ENCODE measurements at regions not wholly inside any gene's neighbourhood (a gene's known extent, or its start where the extent isn't known, plus 50 kb on each side); places are given as distances from the start of the nearest gene placed in this dataset.

GRCh38 chr9:26725573-26725972 lies 167.0 kb downstream of the CAAP1 start:
- Mint-ChIP-seq H3K27me3 (ENCODE audit: unreplicated experiment) (peaks cover 52% of the 10 kb centered on the region), H3K4me1 (ENCODE audit: unreplicated experiment) (peaks cover 8% of the 10 kb centered on the region), H3K27ac (ENCODE audit: unreplicated experiment) (no peak overlapping the region), H3K4me3 (ENCODE audit: unreplicated experiment) (no peak overlapping the region), H3K36me3 (ENCODE audit: unreplicated experiment) (no peaks in the 10 kb centered on the region), H3K9me3 (ENCODE audit: unreplicated experiment) (no peaks in the 10 kb centered on the region)
- no peak for DNase-seq (ENCODE audit: extremely low spot score, unreplicated experiment)
- no peak for TF ChIP-seq CTCF (IDR thresholded peaks at IDR 0.05)

- peak; percentile 80 for DNase-seq (ENCODE audit: extremely low spot score, unreplicated experiment)
- H3K27me3 Mint-ChIP-seq (ENCODE audit: unreplicated experiment) = peaks cover 64% of the 10 kb centered on the region
- no peaks in the 10 kb centered on the region for H3K9me3 Mint-ChIP-seq (ENCODE audit: unreplicated experiment)
- peaks cover 8% of the 10 kb centered on the region for H3K4me1 Mint-ChIP-seq (ENCODE audit: unreplicated experiment)
- no peak overlapping the region for H3K27ac Mint-ChIP-seq (ENCODE audit: unreplicated experiment)
- no peaks in the 10 kb centered on the region for H3K36me3 Mint-ChIP-seq (ENCODE audit: unreplicated experiment)
- no peak overlapping the region for H3K4me3 Mint-ChIP-seq (ENCODE audit: unreplicated experiment)
- peak; percentile 30 for TF ChIP-seq CTCF (IDR thresholded peaks at IDR 0.05)
These were observed 169.1 kb downstream of the CAAP1 start for GRCh38 chr9:26723486-26723885.

GRCh38 chr9:26722755-26723154 lies 169.8 kb downstream of the CAAP1 start:
- no peaks in the 10 kb centered on the region for H3K36me3 Mint-ChIP-seq (ENCODE audit: unreplicated experiment)
- H3K4me1 Mint-ChIP-seq (ENCODE audit: unreplicated experiment) = peaks cover 8% of the 10 kb centered on the region
- no peak overlapping the region for H3K4me3 Mint-ChIP-seq (ENCODE audit: unreplicated experiment)
- TF ChIP-seq CTCF (IDR thresholded peaks at IDR 0.05) = no peak
- no peak for DNase-seq (ENCODE audit: extremely low spot score, unreplicated experiment)
- no peaks in the 10 kb centered on the region for H3K9me3 Mint-ChIP-seq (ENCODE audit: unreplicated experiment)
- H3K27me3 Mint-ChIP-seq (ENCODE audit: unreplicated experiment) = peaks cover 61% of the 10 kb centered on the region
- H3K27ac Mint-ChIP-seq (ENCODE audit: unreplicated experiment) = no peak overlapping the region

- TF ChIP-seq CTCF (IDR thresholded peaks at IDR 0.05) = no peak
- Mint-ChIP-seq H3K27ac (ENCODE audit: unreplicated experiment) (no peak overlapping the region), H3K4me3 (ENCODE audit: unreplicated experiment) (no peak overlapping the region), H3K9me3 (ENCODE audit: unreplicated experiment) (no peaks in the 10 kb centered on the region), H3K27me3 (ENCODE audit: unreplicated experiment) (peaks cover 24% of the 10 kb centered on the region), H3K4me1 (ENCODE audit: unreplicated experiment) (no peaks in the 10 kb centered on the region), H3K36me3 (ENCODE audit: unreplicated experiment) (no peaks in the 10 kb centered on the region)
- DNase-seq (ENCODE audit: extremely low spot score, unreplicated experiment) = no peak
These were observed 182.6 kb downstream of the CAAP1 start for GRCh38 chr9:26710008-26710407.

- no peaks in the 10 kb centered on the region for H3K9me3 Mint-ChIP-seq (ENCODE audit: unreplicated experiment)
- TF ChIP-seq CTCF (IDR thresholded peaks at IDR 0.05) = no peak
- H3K27me3 Mint-ChIP-seq (ENCODE audit: unreplicated experiment) = peaks cover 14% of the 10 kb centered on the region
- no peaks in the 10 kb centered on the region for H3K36me3 Mint-ChIP-seq (ENCODE audit: unreplicated experiment)
- no peak overlapping the region for H3K4me3 Mint-ChIP-seq (ENCODE audit: unreplicated experiment)
- H3K27ac Mint-ChIP-seq (ENCODE audit: unreplicated experiment) = no peak overlapping the region
- DNase-seq (ENCODE audit: extremely low spot score, unreplicated experiment) = no peak
- no peaks in the 10 kb centered on the region for H3K4me1 Mint-ChIP-seq (ENCODE audit: unreplicated experiment)
These were observed 186.4 kb downstream of the CAAP1 start for GRCh38 chr9:26706223-26706622.

Measured in osteocyte (in vitro differentiated cells).